ENCODE measurements at regions not wholly inside any gene's neighbourhood (a gene's known extent, or its start where the extent isn't known, plus 50 kb on each side); places are given as distances from the start of the nearest gene placed in this dataset.
A peak's percentile ranks its signal among the peaks of the same experiment; 100 is the strongest.

- in situ Hi-C loops (cut with HindIII; ENCODE audit: low pct_unique_long_range_greater_than_20kb, low sequenced_read_pairs), result no loop called here
- no peak for DNase-seq (ENCODE audit: low read depth in 1 of 2, low spot score in 1 of 2)
- TF ChIP-seq JUND (IDR thresholded peaks at IDR 0.05; ENCODE audit: low read depth), result no peak
Measured at GRCh38 chr20:3325864-3326263, 81.6 kb downstream of the DNAAF9 start.

- TF ChIP-seq JUND (IDR thresholded peaks at IDR 0.05; ENCODE audit: low read depth), result no peak
- DNase-seq (ENCODE audit: low read depth in 1 of 2, low spot score in 1 of 2), result no peak
- in situ Hi-C loops (cut with HindIII; ENCODE audit: low pct_unique_long_range_greater_than_20kb, low sequenced_read_pairs), result no loop called here
Measured at GRCh38 chr20:3323398-3323797, 84.1 kb downstream of the DNAAF9 start.

- no peak for TF ChIP-seq JUND (IDR thresholded peaks at IDR 0.05; ENCODE audit: low read depth)
- in situ Hi-C loops (cut with HindIII; ENCODE audit: low pct_unique_long_range_greater_than_20kb, low sequenced_read_pairs), result no loop called here
- DNase-seq (ENCODE audit: low read depth in 1 of 2, low spot score in 1 of 2), result peak; percentile 19 to 88
Measured at GRCh38 chr20:3318226-3318884, 79.4 kb upstream of the SLC4A11 start.

GRCh38 chr20:3316136-3316535 is 77.1 kb upstream of the SLC4A11 start:
- no peak for DNase-seq (ENCODE audit: low read depth in 1 of 2, low spot score in 1 of 2)
- in situ Hi-C loops (cut with HindIII; ENCODE audit: low pct_unique_long_range_greater_than_20kb, low sequenced_read_pairs), result no loop called here
- no peak for TF ChIP-seq JUND (IDR thresholded peaks at IDR 0.05; ENCODE audit: low read depth)

- no peak for DNase-seq (ENCODE audit: low read depth in 1 of 2, low spot score in 1 of 2)
- no peak for TF ChIP-seq JUND (IDR thresholded peaks at IDR 0.05; ENCODE audit: low read depth)
- in situ Hi-C loops (cut with HindIII; ENCODE audit: low pct_unique_long_range_greater_than_20kb, low sequenced_read_pairs), result no loop called here
Measured at GRCh38 chr20:3315136-3315535, 76.1 kb upstream of the SLC4A11 start.

- TF ChIP-seq JUND (IDR thresholded peaks at IDR 0.05; ENCODE audit: low read depth), result no peak
- in situ Hi-C loops (cut with HindIII; ENCODE audit: low pct_unique_long_range_greater_than_20kb, low sequenced_read_pairs), result no loop called here
- no peak for DNase-seq (ENCODE audit: low read depth in 1 of 2, low spot score in 1 of 2)
Measured at GRCh38 chr20:3314391-3314790, 75.4 kb upstream of the SLC4A11 start.

- no peak for TF ChIP-seq JUND (IDR thresholded peaks at IDR 0.05; ENCODE audit: low read depth)
- in situ Hi-C loops (cut with HindIII; ENCODE audit: low pct_unique_long_range_greater_than_20kb, low sequenced_read_pairs), result no loop called here
- DNase-seq (ENCODE audit: low read depth in 1 of 2, low spot score in 1 of 2), result peak in 1 of 2 experiments; percentile 3
Measured at GRCh38 chr20:3313683-3314065, 74.7 kb upstream of the SLC4A11 start.

- DNase-seq (ENCODE audit: low read depth in 1 of 2, low spot score in 1 of 2), result peak in 1 of 2 experiments; percentile 50
- in situ Hi-C loops (cut with HindIII; ENCODE audit: low pct_unique_long_range_greater_than_20kb, low sequenced_read_pairs), result no loop called here
- TF ChIP-seq JUND (IDR thresholded peaks at IDR 0.05; ENCODE audit: low read depth), result no peak
Measured at GRCh38 chr20:3312940-3313682, 74.1 kb upstream of the SLC4A11 start.

- no peak for TF ChIP-seq JUND (IDR thresholded peaks at IDR 0.05; ENCODE audit: low read depth)
- no peak for DNase-seq (ENCODE audit: low read depth in 1 of 2, low spot score in 1 of 2)
- in situ Hi-C loops (cut with HindIII; ENCODE audit: low pct_unique_long_range_greater_than_20kb, low sequenced_read_pairs), result no loop called here
Measured at GRCh38 chr20:3311623-3312022, 72.6 kb upstream of the SLC4A11 start.

- TF ChIP-seq JUND (IDR thresholded peaks at IDR 0.05; ENCODE audit: low read depth), result no peak
- in situ Hi-C loops (cut with HindIII; ENCODE audit: low pct_unique_long_range_greater_than_20kb, low sequenced_read_pairs), result no loop called here
- no peak for DNase-seq (ENCODE audit: low read depth in 1 of 2, low spot score in 1 of 2)
Measured at GRCh38 chr20:3309226-3309625, 70.2 kb upstream of the SLC4A11 start.

GRCh38 chr20:3307725-3308124 is 68.7 kb upstream of the SLC4A11 start:
- DNase-seq (ENCODE audit: low read depth in 1 of 2, low spot score in 1 of 2), result no peak
- in situ Hi-C loops (cut with HindIII; ENCODE audit: low pct_unique_long_range_greater_than_20kb, low sequenced_read_pairs), result no loop called here
- TF ChIP-seq JUND (IDR thresholded peaks at IDR 0.05; ENCODE audit: low read depth), result no peak

- no peak for DNase-seq (ENCODE audit: low read depth in 1 of 2, low spot score in 1 of 2)
- in situ Hi-C loops (cut with HindIII; ENCODE audit: low pct_unique_long_range_greater_than_20kb, low sequenced_read_pairs), result no loop called here
- no peak for TF ChIP-seq JUND (IDR thresholded peaks at IDR 0.05; ENCODE audit: low read depth)
Measured at GRCh38 chr20:3307078-3307477, 68.1 kb upstream of the SLC4A11 start.

- no peak for TF ChIP-seq JUND (IDR thresholded peaks at IDR 0.05; ENCODE audit: low read depth)
- in situ Hi-C loops (cut with HindIII; ENCODE audit: low pct_unique_long_range_greater_than_20kb, low sequenced_read_pairs), result no loop called here
- no peak for DNase-seq (ENCODE audit: low read depth in 1 of 2, low spot score in 1 of 2)
Measured at GRCh38 chr20:3306068-3306467, 67.1 kb upstream of the SLC4A11 start.
